ENCODE measurements at regions not wholly inside any gene's neighbourhood (a gene's known extent, or its start where the extent isn't known, plus 50 kb on each side); places are given as distances from the start of the nearest gene placed in this dataset.

DNA sequence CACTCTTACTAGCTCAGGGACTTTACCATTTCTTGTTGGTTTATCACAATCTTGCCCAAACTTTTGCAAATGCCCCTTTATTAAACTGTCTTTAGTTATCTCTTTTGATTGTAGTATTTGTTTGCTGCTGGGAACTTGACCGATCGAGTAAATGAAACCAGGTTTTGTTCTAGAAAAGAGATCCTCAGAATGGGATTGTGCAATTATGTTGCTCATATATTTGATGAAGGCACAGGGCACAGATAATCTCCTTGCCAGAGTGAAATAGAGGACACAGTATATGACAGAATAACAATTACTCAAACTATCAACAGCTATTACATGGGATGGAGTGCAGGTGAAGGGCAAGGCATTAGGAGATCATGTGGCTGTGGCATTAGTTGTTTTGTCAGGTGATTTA, 216.6 kb upstream of the RASGRP1 start:
- Histone ChIP-seq H3K9me3 (ENCODE audit: low read length) (no peaks in the 10 kb centered on the region), H3K9me2 (ENCODE audit: insufficient read depth, low read length) (no peaks in the 10 kb centered on the region), H3K79me2 (replicated peaks; ENCODE audit: insufficient read depth, low read length) (no peaks in the 10 kb centered on the region), H3K4me2 (ENCODE audit: low read length) (no peak overlapping the region), H3K9ac (ENCODE audit: low read length) (no peak overlapping the region), H3K4me3 (ENCODE audit: low read length) (no peak overlapping the region), H2AFZ (ENCODE audit: low read depth, low read length) (no peak overlapping the region), H3K36me3 (ENCODE audit: insufficient read depth, low read length) (no peaks in the 10 kb centered on the region), H4K20me1 (ENCODE audit: insufficient read depth) (no peaks in the 10 kb centered on the region), H3K27me3 (ENCODE audit: insufficient read depth, low read depth, low read length) (no peaks in the 10 kb centered on the region), H3K27ac (ENCODE audit: low read length) (no peak overlapping the region), H3F3A (ENCODE audit: insufficient read depth, low read length, poor library complexity, severe bottlenecking) (no peaks in the 10 kb centered on the region)
- TF ChIP-seq SMC3 (conservative IDR thresholded peaks at IDR 0.05; ENCODE audit: poor library complexity) (no peak), RAD21 (conservative IDR thresholded peaks at IDR 0.05) (no peak), EZH2 (IDR thresholded peaks at IDR 0.05; ENCODE audit: borderline replicate concordance, insufficient read depth, low read length, poor library complexity, severe bottlenecking) (no peak), EP300 (conservative IDR thresholded peaks at IDR 0.05; ENCODE audit: poor library complexity, severe bottlenecking) (no peak), MXI1 (conservative IDR thresholded peaks at IDR 0.05; ENCODE audit: poor library complexity, severe bottlenecking) (no peak), TAF1 (IDR thresholded peaks at IDR 0.05; ENCODE audit: low read depth) (no peak), POLR2AphosphoS5 (IDR thresholded peaks at IDR 0.05) (no peak)
- TF ChIP-seq, protein P1, sequence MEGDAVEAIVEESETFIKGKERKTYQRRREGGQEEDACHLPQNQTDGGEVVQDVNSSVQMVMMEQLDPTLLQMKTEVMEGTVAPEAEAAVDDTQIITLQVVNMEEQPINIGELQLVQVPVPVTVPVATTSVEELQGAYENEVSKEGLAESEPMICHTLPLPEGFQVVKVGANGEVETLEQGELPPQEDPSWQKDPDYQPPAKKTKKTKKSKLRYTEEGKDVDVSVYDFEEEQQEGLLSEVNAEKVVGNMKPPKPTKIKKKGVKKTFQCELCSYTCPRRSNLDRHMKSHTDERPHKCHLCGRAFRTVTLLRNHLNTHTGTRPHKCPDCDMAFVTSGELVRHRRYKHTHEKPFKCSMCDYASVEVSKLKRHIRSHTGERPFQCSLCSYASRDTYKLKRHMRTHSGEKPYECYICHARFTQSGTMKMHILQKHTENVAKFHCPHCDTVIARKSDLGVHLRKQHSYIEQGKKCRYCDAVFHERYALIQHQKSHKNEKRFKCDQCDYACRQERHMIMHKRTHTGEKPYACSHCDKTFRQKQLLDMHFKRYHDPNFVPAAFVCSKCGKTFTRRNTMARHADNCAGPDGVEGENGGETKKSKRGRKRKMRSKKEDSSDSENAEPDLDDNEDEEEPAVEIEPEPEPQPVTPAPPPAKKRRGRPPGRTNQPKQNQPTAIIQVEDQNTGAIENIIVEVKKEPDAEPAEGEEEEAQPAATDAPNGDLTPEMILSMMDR (IDR thresholded peaks at IDR 0.05; ENCODE audit: poor library complexity, severe bottlenecking), result no peak
- TF ChIP-seq, protein P2, sequence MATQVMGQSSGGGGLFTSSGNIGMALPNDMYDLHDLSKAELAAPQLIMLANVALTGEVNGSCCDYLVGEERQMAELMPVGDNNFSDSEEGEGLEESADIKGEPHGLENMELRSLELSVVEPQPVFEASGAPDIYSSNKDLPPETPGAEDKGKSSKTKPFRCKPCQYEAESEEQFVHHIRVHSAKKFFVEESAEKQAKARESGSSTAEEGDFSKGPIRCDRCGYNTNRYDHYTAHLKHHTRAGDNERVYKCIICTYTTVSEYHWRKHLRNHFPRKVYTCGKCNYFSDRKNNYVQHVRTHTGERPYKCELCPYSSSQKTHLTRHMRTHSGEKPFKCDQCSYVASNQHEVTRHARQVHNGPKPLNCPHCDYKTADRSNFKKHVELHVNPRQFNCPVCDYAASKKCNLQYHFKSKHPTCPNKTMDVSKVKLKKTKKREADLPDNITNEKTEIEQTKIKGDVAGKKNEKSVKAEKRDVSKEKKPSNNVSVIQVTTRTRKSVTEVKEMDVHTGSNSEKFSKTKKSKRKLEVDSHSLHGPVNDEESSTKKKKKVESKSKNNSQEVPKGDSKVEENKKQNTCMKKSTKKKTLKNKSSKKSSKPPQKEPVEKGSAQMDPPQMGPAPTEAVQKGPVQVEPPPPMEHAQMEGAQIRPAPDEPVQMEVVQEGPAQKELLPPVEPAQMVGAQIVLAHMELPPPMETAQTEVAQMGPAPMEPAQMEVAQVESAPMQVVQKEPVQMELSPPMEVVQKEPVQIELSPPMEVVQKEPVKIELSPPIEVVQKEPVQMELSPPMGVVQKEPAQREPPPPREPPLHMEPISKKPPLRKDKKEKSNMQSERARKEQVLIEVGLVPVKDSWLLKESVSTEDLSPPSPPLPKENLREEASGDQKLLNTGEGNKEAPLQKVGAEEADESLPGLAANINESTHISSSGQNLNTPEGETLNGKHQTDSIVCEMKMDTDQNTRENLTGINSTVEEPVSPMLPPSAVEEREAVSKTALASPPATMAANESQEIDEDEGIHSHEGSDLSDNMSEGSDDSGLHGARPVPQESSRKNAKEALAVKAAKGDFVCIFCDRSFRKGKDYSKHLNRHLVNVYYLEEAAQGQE (IDR thresholded peaks at IDR 0.05; ENCODE audit: borderline replicate concordance), result no peak

DNA sequence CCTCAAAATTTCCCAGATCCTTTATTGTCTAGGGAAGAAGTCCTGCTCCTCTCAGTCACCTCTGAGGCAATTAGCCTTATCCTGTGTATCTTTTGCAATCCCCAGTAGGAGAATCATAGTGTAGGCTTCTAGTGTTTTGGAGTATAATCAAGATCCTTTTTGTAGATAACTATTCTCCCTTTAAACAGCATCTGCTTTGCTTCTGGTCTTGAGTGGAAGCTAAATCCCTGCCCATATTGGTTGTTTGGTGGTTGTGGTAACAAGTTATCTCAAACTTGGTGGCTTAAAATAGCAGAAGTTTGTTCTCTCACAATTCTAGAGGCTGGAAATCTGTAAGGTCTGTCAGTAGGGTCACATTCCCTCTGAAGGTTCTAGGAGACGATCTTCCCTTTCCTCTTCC, 217.5 kb upstream of the RASGRP1 start:
- H3K9me3 ChIP-seq (ENCODE audit: low read length), result no peaks in the 10 kb centered on the region
- no peaks in the 10 kb centered on the region for H3K27me3 ChIP-seq (ENCODE audit: insufficient read depth, low read depth, low read length)
- no peak overlapping the region for H3K4me3 ChIP-seq (ENCODE audit: low read length)
- no peak overlapping the region for H2AFZ ChIP-seq (ENCODE audit: low read depth, low read length)
- H3K79me2 ChIP-seq (replicated peaks; ENCODE audit: insufficient read depth, low read length), result no peaks in the 10 kb centered on the region
- H3K27ac ChIP-seq (ENCODE audit: low read length), result no peak overlapping the region
- TF ChIP-seq SMC3 (conservative IDR thresholded peaks at IDR 0.05; ENCODE audit: poor library complexity), result no peak
- no peak for TF ChIP-seq RAD21 (conservative IDR thresholded peaks at IDR 0.05)
- TF ChIP-seq, protein P1 (IDR thresholded peaks at IDR 0.05; ENCODE audit: poor library complexity, severe bottlenecking), result no peak
- no peak for TF ChIP-seq EP300 (conservative IDR thresholded peaks at IDR 0.05; ENCODE audit: poor library complexity, severe bottlenecking)
- TF ChIP-seq, protein P2 (IDR thresholded peaks at IDR 0.05; ENCODE audit: borderline replicate concordance), result no peak
- no peak for TF ChIP-seq TAF1 (IDR thresholded peaks at IDR 0.05; ENCODE audit: low read depth)
- no peak for TF ChIP-seq MXI1 (conservative IDR thresholded peaks at IDR 0.05; ENCODE audit: poor library complexity, severe bottlenecking)
- TF ChIP-seq POLR2AphosphoS5 (IDR thresholded peaks at IDR 0.05), result no peak
- no peak overlapping the region for H3K9ac ChIP-seq (ENCODE audit: low read length)
- no peaks in the 10 kb centered on the region for H3F3A ChIP-seq (ENCODE audit: insufficient read depth, low read length, poor library complexity, severe bottlenecking)
- no peaks in the 10 kb centered on the region for H3K36me3 ChIP-seq (ENCODE audit: insufficient read depth, low read length)
- no peaks in the 10 kb centered on the region for H3K9me2 ChIP-seq (ENCODE audit: insufficient read depth, low read length)
- no peak overlapping the region for H3K4me2 ChIP-seq (ENCODE audit: low read length)
- H4K20me1 ChIP-seq (ENCODE audit: insufficient read depth), result no peaks in the 10 kb centered on the region
